Bronchial epithelial cell (primary cell): ENCODE measurements at regions not wholly inside any gene's neighbourhood (a gene's known extent, or its start where the extent isn't known, plus 50 kb on each side); places are given as distances from the start of the nearest gene placed in this dataset.
A peak's percentile ranks its signal among the peaks of the same experiment; 100 is the strongest.

ENCODE experiments used
- DNase-seq: peaks from one replicate; pipeline ENCODE4 v3.0.0-alpha.2; 2010; ENCODE audit warnings: low read depth
- FAIRE-seq: peaks from 2 replicates; lab custom pipeline; 2011; peaks lifted over from hg19 to GRCh38; lab: Jason Lieb, UNC
- H3K27me3 ChIP-seq: 2 replicates; pipeline ENCODE4 v1.5.1; 2011; ENCODE audit warnings: low read length; ENCODE audit not compliant: control insufficient read depth, insufficient read depth
- H3K36me3 ChIP-seq: 2 replicates; pipeline ENCODE4 v1.5.1; 2011; ENCODE audit warnings: low read length; ENCODE audit not compliant: control insufficient read depth, insufficient read depth
- H3K4me3 ChIP-seq: 2 replicates; pipeline ENCODE4 v1.5.1; 2011; ENCODE audit warnings: mild to moderate bottlenecking, low read depth, low read length, control low read depth
- TF ChIP-seq, protein P1 (sequence below): IDR thresholded peaks from 2 replicates; pipeline ENCODE4 v1.5.1; 2011; ENCODE audit warnings: mild to moderate bottlenecking, moderate library complexity, low read length, control low read depth, inconsistent platforms; ENCODE audit not compliant: insufficient read depth, severe bottlenecking

DNA sequence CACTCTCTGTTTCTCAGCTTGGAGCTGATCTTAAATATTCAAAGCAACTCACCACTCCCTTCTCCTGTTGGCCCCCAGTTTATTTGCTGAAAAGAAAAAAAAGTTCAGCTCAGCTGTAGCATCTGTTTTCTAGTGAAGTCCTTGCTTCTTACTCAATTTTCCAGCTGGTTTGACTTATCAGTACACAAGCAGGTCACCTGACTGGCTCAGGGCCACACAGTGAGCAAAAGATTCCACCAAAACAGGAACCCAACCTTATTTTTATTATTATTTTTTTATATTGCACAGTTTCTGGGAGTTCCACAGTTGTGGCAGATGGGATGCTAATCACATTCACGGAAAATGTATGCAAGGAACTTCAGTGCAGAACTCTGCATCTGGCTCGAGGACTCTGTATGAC lies 390.7 kb upstream of the RGMA start:
- TF ChIP-seq, protein P1, sequence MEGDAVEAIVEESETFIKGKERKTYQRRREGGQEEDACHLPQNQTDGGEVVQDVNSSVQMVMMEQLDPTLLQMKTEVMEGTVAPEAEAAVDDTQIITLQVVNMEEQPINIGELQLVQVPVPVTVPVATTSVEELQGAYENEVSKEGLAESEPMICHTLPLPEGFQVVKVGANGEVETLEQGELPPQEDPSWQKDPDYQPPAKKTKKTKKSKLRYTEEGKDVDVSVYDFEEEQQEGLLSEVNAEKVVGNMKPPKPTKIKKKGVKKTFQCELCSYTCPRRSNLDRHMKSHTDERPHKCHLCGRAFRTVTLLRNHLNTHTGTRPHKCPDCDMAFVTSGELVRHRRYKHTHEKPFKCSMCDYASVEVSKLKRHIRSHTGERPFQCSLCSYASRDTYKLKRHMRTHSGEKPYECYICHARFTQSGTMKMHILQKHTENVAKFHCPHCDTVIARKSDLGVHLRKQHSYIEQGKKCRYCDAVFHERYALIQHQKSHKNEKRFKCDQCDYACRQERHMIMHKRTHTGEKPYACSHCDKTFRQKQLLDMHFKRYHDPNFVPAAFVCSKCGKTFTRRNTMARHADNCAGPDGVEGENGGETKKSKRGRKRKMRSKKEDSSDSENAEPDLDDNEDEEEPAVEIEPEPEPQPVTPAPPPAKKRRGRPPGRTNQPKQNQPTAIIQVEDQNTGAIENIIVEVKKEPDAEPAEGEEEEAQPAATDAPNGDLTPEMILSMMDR: no peak
- FAIRE-seq: no peak
- no peaks in the 10 kb centered on the region for H3K36me3 ChIP-seq
- H3K27me3 ChIP-seq: no peaks in the 10 kb centered on the region
- H3K4me3 ChIP-seq: no peak overlapping the region
- DNase-seq: no peak

DNA sequence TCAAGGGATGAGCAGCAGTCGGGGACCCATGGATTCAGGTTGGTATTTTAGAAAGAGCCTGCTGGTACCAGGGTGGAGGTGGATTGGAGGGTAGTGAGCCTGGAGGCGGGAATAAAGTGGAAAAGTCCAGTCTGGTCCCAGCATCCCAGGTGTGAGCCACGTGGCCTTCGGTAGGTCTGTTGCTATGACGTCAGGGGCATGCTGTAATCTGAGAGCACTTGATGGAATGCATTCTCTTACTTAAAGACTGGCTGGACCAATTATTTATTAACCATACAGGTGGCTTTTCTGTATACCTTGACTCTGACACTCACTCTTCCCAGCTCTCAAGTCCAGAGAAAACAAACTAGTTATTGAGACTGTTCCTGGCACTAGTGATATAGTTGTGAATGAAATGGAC lies 389.9 kb upstream of the RGMA start:
- no peak for FAIRE-seq
- Histone ChIP-seq H3K36me3 (no peaks in the 10 kb centered on the region), H3K4me3 (no peak overlapping the region), H3K27me3 (no peaks in the 10 kb centered on the region)
- TF ChIP-seq, protein P1: no peak
- DNase-seq: no peak

DNA sequence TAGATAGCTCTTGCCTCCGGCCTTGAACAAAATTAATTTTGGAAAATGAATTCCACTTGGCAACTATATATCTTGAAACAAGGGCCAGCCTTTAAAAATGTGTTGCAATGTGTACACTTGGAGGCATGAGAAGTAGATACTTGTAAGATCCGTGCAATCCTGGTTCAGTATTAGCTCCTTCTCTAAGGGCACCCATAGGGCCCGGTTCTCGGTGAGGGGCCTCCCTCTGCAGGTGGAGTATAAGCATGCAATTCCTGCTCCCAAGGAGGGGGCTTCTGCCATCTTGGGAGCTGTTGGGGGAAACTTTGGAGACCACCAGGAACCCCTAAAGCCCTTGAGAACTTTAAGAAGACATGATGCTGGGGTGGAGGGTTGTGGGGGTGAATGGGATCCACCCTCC lies 388.7 kb upstream of the RGMA start:
- no peak for DNase-seq
- Histone ChIP-seq H3K36me3 (no peaks in the 10 kb centered on the region), H3K4me3 (no peak overlapping the region), H3K27me3 (no peaks in the 10 kb centered on the region)
- FAIRE-seq: no peak
- TF ChIP-seq, protein P1: no peak

DNA sequence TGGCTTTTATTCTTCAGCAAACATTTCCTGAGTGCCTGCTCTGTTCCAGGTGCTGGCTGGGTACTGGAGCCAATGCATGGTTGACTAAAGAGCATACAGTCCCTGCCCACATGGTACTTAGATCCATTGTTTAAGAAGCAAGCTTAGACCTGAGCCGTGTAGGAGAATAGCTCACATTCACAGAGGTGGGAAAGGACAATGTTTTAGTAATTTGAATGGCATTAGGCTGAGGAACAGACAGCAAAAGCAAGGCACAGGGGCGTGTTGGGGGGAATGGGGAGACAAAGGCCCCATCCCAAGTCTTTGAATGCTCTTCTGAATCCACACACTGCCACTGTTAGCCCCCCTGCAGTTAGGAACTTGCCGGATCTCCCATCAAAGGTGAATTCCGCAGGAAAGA lies 388.2 kb upstream of the RGMA start:
- TF ChIP-seq, protein P1: no peak
- DNase-seq (no peak), FAIRE-seq (no peak)
- H3K36me3 ChIP-seq: no peaks in the 10 kb centered on the region
- H3K27me3 ChIP-seq: no peaks in the 10 kb centered on the region
- no peak overlapping the region for H3K4me3 ChIP-seq

DNA sequence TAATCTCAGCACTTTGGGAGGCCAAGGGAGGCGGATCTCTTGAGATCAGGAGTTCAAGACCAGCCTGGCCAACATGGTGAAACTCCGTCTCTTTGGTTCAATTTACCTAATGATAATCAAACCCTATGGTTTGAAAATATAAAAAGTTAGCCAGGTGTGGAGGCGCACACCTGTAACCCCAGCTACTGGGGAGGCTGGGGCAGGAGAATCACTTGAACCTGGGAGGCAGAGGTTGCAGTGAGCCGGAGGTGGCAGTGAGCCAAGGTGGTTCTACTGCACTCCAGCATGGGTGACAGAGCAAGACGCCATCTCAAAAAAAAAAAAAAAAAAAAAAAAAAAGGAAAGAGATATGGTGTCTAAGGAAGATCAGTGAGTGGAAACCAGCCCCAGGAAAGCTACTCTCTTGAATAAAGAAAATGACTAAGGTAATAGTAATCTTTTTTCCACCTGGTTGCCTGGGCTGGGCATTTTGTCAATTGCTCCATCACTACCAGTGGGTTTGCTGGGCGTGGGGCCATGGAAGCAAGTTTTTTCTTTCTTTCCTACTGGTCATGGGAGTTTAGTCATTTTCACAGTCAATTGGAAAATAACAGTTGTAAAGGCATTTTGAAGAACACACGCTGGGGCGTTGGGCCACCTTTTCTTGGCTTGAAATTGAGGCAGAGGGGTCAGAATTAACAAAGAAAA lies 387.6 kb upstream of the RGMA start:
- Histone ChIP-seq H3K27me3 (no peaks in the 10 kb centered on the region), H3K36me3 (no peaks in the 10 kb centered on the region), H3K4me3 (no peak overlapping the region)
- TF ChIP-seq, protein P1: no peak
- DNase-seq: peak; percentile 82
- FAIRE-seq: no peak

DNA sequence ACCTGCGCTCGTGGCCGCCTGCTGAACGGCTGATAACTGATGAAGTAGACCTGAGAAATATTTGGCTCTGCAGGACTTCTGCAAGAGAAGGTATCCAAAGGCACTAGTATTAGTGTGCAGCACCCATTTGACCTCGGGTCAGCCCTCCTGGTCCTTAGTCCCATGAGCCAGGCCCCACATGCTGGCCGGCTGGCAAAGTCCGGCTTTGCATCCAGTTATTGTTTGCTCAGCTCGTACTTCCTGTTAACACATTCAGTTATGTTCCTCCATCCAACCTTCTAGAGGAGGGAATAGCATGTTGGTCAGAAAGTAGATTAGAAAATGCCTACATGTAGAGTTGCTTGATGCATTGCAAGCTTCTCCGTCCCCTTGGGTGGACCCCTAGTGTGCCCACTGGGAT lies 385.7 kb upstream of the RGMA start:
- TF ChIP-seq, protein P1: no peak
- H3K36me3 ChIP-seq: no peaks in the 10 kb centered on the region
- FAIRE-seq (peak; percentile 36), DNase-seq (no peak)
- no peaks in the 10 kb centered on the region for H3K27me3 ChIP-seq
- H3K4me3 ChIP-seq: no peak overlapping the region
